ENCODE measurements at regions not wholly inside any gene's neighbourhood (a gene's known extent, or its start where the extent isn't known, plus 50 kb on each side); places are given as distances from the start of the nearest gene placed in this dataset.

- TF ChIP-seq CTCF (conservative IDR thresholded peaks at IDR 0.05; ENCODE audit: low read length) (no peak), EZH2phosphoT487 (IDR thresholded peaks at IDR 0.05; ENCODE audit: borderline replicate concordance, low read depth, low read length) (no peak)
These were observed 961.2 kb downstream of the RPA4 start for GRCh38 chrX:97844943-97845342.
